NCI-H1048 (cell line): ENCODE measurements at regions not wholly inside any gene's neighbourhood (a gene's known extent, or its start where the extent isn't known, plus 50 kb on each side); places are given as distances from the start of the nearest gene placed in this dataset.

ENCODE experiments used
- DNase-seq: peaks from one replicate; lab custom pipeline; 2025; lab: John Stamatoyannopoulos, UW

GRCh38 chr4:85265234-85265633, 209.7 kb upstream of the ARHGAP24 start:
- no peak for DNase-seq

GRCh38 chr4:85268188-85268587, 206.8 kb upstream of the ARHGAP24 start:
- DNase-seq: no peak

GRCh38 chr4:85268961-85269360, 206.0 kb upstream of the ARHGAP24 start:
- no peak for DNase-seq

GRCh38 chr4:85274955-85275354, 200.0 kb upstream of the ARHGAP24 start:
- no peak for DNase-seq

- DNase-seq: no peak
These were observed 194.0 kb upstream of the ARHGAP24 start for GRCh38 chr4:85280963-85281362.

- no peak for DNase-seq
These were observed 183.7 kb upstream of the ARHGAP24 start for GRCh38 chr4:85291226-85291625.

GRCh38 chr4:85298037-85298436, 176.9 kb upstream of the ARHGAP24 start:
- no peak for DNase-seq

GRCh38 chr4:85302193-85302736, 172.7 kb upstream of the ARHGAP24 start:
- DNase-seq: no peak

GRCh38 chr4:85302756-85303155, 172.2 kb upstream of the ARHGAP24 start:
- no peak for DNase-seq

GRCh38 chr4:85318415-85318814, 156.5 kb upstream of the ARHGAP24 start:
- DNase-seq: no peak

GRCh38 chr4:85358831-85359230, 116.1 kb upstream of the ARHGAP24 start:
- no peak for DNase-seq

- no peak for DNase-seq
These were observed 112.4 kb upstream of the ARHGAP24 start for GRCh38 chr4:85362550-85362949.

GRCh38 chr4:85367815-85368214, 107.1 kb upstream of the ARHGAP24 start:
- DNase-seq: no peak

- no peak for DNase-seq
These were observed 106.7 kb upstream of the ARHGAP24 start for GRCh38 chr4:85368240-85368639.

GRCh38 chr4:85368932-85369331, 106.0 kb upstream of the ARHGAP24 start:
- DNase-seq: no peak

- DNase-seq: no peak
These were observed 105.1 kb upstream of the ARHGAP24 start for GRCh38 chr4:85369703-85370380.

GRCh38 chr4:85370400-85371032, 104.4 kb upstream of the ARHGAP24 start:
- DNase-seq: peak; percentile 39

- DNase-seq: no peak
These were observed 102.0 kb upstream of the ARHGAP24 start for GRCh38 chr4:85372966-85373365.

- no peak for DNase-seq
These were observed 98.7 kb upstream of the ARHGAP24 start for GRCh38 chr4:85376285-85376684.

GRCh38 chr4:85381968-85382367, 93.0 kb upstream of the ARHGAP24 start:
- no peak for DNase-seq

GRCh38 chr4:85391071-85391470, 83.9 kb upstream of the ARHGAP24 start:
- no peak for DNase-seq

GRCh38 chr4:85391589-85392410, 83.2 kb upstream of the ARHGAP24 start:
- DNase-seq: no peak

GRCh38 chr4:85393201-85393600, 81.7 kb upstream of the ARHGAP24 start:
- no peak for DNase-seq
